ENCODE measurements at regions not wholly inside any gene's neighbourhood (a gene's known extent, or its start where the extent isn't known, plus 50 kb on each side); places are given as distances from the start of the nearest gene placed in this dataset.

DNA sequence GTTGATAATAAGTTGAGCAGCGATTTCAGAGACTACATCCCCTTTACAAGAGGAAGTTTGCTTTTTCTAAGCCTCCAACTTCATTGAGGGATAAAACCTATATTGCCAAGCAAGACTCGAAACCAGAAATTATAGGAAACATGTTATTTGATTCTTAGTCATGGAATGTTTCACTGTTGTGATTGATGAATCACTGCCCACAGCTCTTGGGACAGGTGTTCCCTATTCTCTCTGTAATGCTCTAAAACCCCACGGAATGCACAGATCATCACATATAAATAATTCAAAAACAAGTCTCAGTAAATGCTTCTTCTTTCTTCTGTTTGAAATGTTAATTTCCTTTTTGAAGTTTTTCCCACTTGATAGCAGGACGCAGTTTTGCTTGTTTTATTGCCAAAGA is 809.5 kb upstream of the GOT2 start:
- 0% methylated on average over 4 of the region's 4 CpGs for WGBS (ENCODE audit: insufficient coverage, low coverage, missing lambda C conversion rate)
- no TSS peak for BruUV-seq (replicated peaks)
- H3K4me2 ChIP-seq (ENCODE audit: insufficient read depth, low read length) = no peak overlapping the region
- H3K9me3 ChIP-seq (replicated peaks; ENCODE audit: control insufficient read depth, insufficient read depth, low read depth, low read length) = no peaks in the 10 kb centered on the region
- ATAC-seq (no peak), FAIRE-seq (no peak), DNase-seq (ENCODE audit: extremely low read depth in 1 of 4, low spot score in 3 of 4) (no peak)
- CTCF ChIA-PET (ENCODE audit: low intra/inter-chr PET ratio) = no interaction called here
- no peak overlapping the region for H3K4me3 ChIP-seq
- no peaks in the 10 kb centered on the region for H3K36me3 ChIP-seq (ENCODE audit: control insufficient read depth, insufficient read depth, low read length)
- H2AFZ ChIP-seq (ENCODE audit: low read depth, low read length) = no peak overlapping the region
- POLR2A ChIA-PET = no interaction called here
- in situ Hi-C loops (cut with MboI) = no loop called here
- H3K9ac ChIP-seq (ENCODE audit: insufficient read depth in 1 of 2, low read depth in 2 of 2, low read length in 2 of 2) = no peak overlapping the region
- H3K4me1 ChIP-seq (replicated peaks in 1 of 2; ENCODE audit: control insufficient read depth in 2 of 2, insufficient read depth in 2 of 2, low read length in 2 of 2) = no peaks in the 10 kb centered on the region
- H3K27me3 ChIP-seq (ENCODE audit: control insufficient read depth in 2 of 2, insufficient read depth in 2 of 2, low read length in 2 of 2) = no peaks in the 10 kb centered on the region
- intact Hi-C loops (cut with micrococcal nuclease) = no loop called here
- H3K9me1 ChIP-seq (ENCODE audit: control insufficient read depth, insufficient read depth, low read length) = no peaks in the 10 kb centered on the region
- H3K27ac ChIP-seq (ENCODE audit: extremely low read depth, low read depth, low read length) = no peak overlapping the region
- H4K20me1 ChIP-seq (replicated peaks; ENCODE audit: control insufficient read depth, insufficient read depth, low read length) = no peaks in the 10 kb centered on the region
- no peaks in the 10 kb centered on the region for H3K79me2 ChIP-seq (ENCODE audit: control insufficient read depth, insufficient read depth, low read length)
- TF ChIP-seq, protein P1, sequence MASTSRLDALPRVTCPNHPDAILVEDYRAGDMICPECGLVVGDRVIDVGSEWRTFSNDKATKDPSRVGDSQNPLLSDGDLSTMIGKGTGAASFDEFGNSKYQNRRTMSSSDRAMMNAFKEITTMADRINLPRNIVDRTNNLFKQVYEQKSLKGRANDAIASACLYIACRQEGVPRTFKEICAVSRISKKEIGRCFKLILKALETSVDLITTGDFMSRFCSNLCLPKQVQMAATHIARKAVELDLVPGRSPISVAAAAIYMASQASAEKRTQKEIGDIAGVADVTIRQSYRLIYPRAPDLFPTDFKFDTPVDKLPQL (IDR thresholded peaks at IDR 0.05; ENCODE audit: extremely low read depth, insufficient read length) = no peak
- TF ChIP-seq RAD21 (CRISPR knock-in tag; conservative IDR thresholded peaks at IDR 0.05 in 1 of 2, IDR thresholded peaks at IDR 0.05 in 1 of 2) (no peak), ZNF224 (CRISPR knock-in tag; IDR thresholded peaks at IDR 0.05) (no peak), ATF7 (IDR thresholded peaks at IDR 0.05) (no peak), ATF1 (CRISPR knock-in tag; IDR thresholded peaks at IDR 0.05) (no peak), ATF1 (tag; IDR thresholded peaks at IDR 0.05) (no peak), CHD7 (IDR thresholded peaks at IDR 0.05; ENCODE audit: low read depth, low read length) (no peak), TEAD4 (IDR thresholded peaks at IDR 0.05; ENCODE audit: low read length) (no peak), TEAD4 (CRISPR knock-in tag; IDR thresholded peaks at IDR 0.05; ENCODE audit: borderline replicate concordance) (no peak), CHCHD3 (CRISPR knock-in tag; IDR thresholded peaks at IDR 0.05) (no peak)
- TF ChIP-seq, protein P2, sequence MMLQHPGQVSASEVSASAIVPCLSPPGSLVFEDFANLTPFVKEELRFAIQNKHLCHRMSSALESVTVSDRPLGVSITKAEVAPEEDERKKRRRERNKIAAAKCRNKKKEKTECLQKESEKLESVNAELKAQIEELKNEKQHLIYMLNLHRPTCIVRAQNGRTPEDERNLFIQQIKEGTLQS (IDR thresholded peaks at IDR 0.05) = no peak
- TF ChIP-seq, protein P2 (CRISPR knock-in tag; conservative IDR thresholded peaks at IDR 0.05) = no peak
